Uterus (tissue), 3 donors: ENCODE measurements at regions not wholly inside any gene's neighbourhood (a gene's known extent, or its start where the extent isn't known, plus 50 kb on each side); places are given as distances from the start of the nearest gene placed in this dataset.

Experiments used
- DNase-seq, 2 donors: peaks; one replicate each; pipeline ENCODE4 v3.0.0-alpha.2; 2019 to 2020
- H3K27ac ChIP-seq, 2 donors: fragments of 200-600 bp; sonication (generic); 1 replicate in 1 of 2; 2 replicates in 1 of 2; pipeline ENCODE4 v1.5.1; 2016 to 2018
- H3K27me3 ChIP-seq, 2 donors: fragments of 200-600 bp; sonication (generic); one replicate each; pipeline ENCODE4 v1.5.1; 2018 to 2019; ENCODE audit warnings: control low read depth in 1 of 2
- H3K36me3 ChIP-seq, 2 donors: fragments of 200-600 bp; sonication (generic); one replicate each; pipeline ENCODE4 v1.5.1; 2019; ENCODE audit warnings: control low read depth in 1 of 2
- H3K4me1 ChIP-seq, 2 donors: fragments of 200-600 bp; sonication (generic); one replicate each; pipeline ENCODE4 v1.5.1; 2018 to 2019; ENCODE audit warnings: control low read depth in 1 of 2
- H3K4me3 ChIP-seq, 2 donors: fragments of 200-600 bp; sonication (generic); 1 replicate in 1 of 2; 2 replicates in 1 of 2; pipeline ENCODE4 v1.5.1; 2018 to 2019; ENCODE audit warnings: mild to moderate bottlenecking in 1 of 2
- H3K9me3 ChIP-seq, 2 donors: fragments of 200-600 bp; sonication (generic); one replicate each; pipeline ENCODE4 v1.5.1; 2019; ENCODE audit warnings: control low read depth in 1 of 2
- CTCF ChIP-seq, 4 experiments: fragments of 200-600 bp in 2 of 4; fragments of 450-650 bp in 2 of 4; sonication (generic) in 2 of 4; IDR thresholded peaks; one replicate each; pipeline ENCODE4 v1.5.1; 2016 to 2019; ENCODE audit warnings: antibody characterized with exemption in 4 of 4, mild to moderate bottlenecking in 2 of 4, moderate library complexity in 1 of 4
- POLR2A ChIP-seq, 2 donors: fragments of 450-650 bp; IDR thresholded peaks; one replicate each; pipeline ENCODE4 v1.6.1; 2016; ENCODE audit warnings: antibody characterized with exemption in 2 of 2, mild to moderate bottlenecking in 1 of 2, moderate library complexity in 1 of 2
- intact Hi-C: fragments of 100-400 bp; cut with DNase I; formaldehyde crosslinking; loops from one replicate; pipeline ENCODE4 v1.15.1; 2023; ENCODE audit warnings: low total_unique reads
- donor health status: DM: yes; HTN: yes; CAD: no.

- intact Hi-C loops: no loop called here
- H3K27me3 ChIP-seq: no peaks in the 10 kb centered on the region
- no peak for DNase-seq
- H3K9me3 ChIP-seq: no peaks in the 10 kb centered on the region
- no peak for TF ChIP-seq POLR2A (IDR thresholded peaks at IDR 0.05)
- no peak for TF ChIP-seq CTCF (IDR thresholded peaks at IDR 0.05)
- H3K27ac ChIP-seq: no peak overlapping the region
- H3K4me1 ChIP-seq: no peaks in the 10 kb centered on the region
- H3K4me3 ChIP-seq: no peak overlapping the region
- no peaks in the 10 kb centered on the region for H3K36me3 ChIP-seq
Observed at GRCh38 chr22:48504519-48505140, 1323.0 kb downstream of the BRD1 start.

- TF ChIP-seq CTCF (IDR thresholded peaks at IDR 0.05) (no peak), POLR2A (IDR thresholded peaks at IDR 0.05) (no peak)
- no peak for DNase-seq
- no peaks in the 10 kb centered on the region for H3K27me3 ChIP-seq
- intact Hi-C loops: no loop called here
- H3K9me3 ChIP-seq: no peaks in the 10 kb centered on the region
- no peaks in the 10 kb centered on the region for H3K36me3 ChIP-seq
- H3K4me1 ChIP-seq: no peaks in the 10 kb centered on the region
- H3K27ac ChIP-seq: no peak overlapping the region
- no peak overlapping the region for H3K4me3 ChIP-seq
Observed at GRCh38 chr22:48503876-48504275, 1323.8 kb downstream of the BRD1 start.

GRCh38 chr22:48503035-48503625, 1324.5 kb downstream of the BRD1 start:
- H3K4me1 ChIP-seq: no peaks in the 10 kb centered on the region
- H3K36me3 ChIP-seq: no peaks in the 10 kb centered on the region
- no peak for DNase-seq
- TF ChIP-seq CTCF (IDR thresholded peaks at IDR 0.05): no peak
- TF ChIP-seq POLR2A (IDR thresholded peaks at IDR 0.05): no peak
- H3K4me3 ChIP-seq: no peak overlapping the region
- H3K27ac ChIP-seq: no peak overlapping the region
- intact Hi-C loops: no loop called here
- H3K27me3 ChIP-seq: no peaks in the 10 kb centered on the region
- no peaks in the 10 kb centered on the region for H3K9me3 ChIP-seq

- Histone ChIP-seq H3K4me1 (no peaks in the 10 kb centered on the region), H3K27me3 (no peaks in the 10 kb centered on the region), H3K36me3 (no peaks in the 10 kb centered on the region), H3K4me3 (no peak overlapping the region), H3K27ac (no peak overlapping the region), H3K9me3 (no peaks in the 10 kb centered on the region)
- DNase-seq: no peak
- intact Hi-C loops: no loop called here
- TF ChIP-seq CTCF (IDR thresholded peaks at IDR 0.05) (no peak), POLR2A (IDR thresholded peaks at IDR 0.05) (no peak)
Observed at GRCh38 chr22:48501231-48501750, 1326.4 kb downstream of the BRD1 start.

- Histone ChIP-seq H3K4me1 (no peaks in the 10 kb centered on the region), H3K27me3 (no peaks in the 10 kb centered on the region), H3K36me3 (no peaks in the 10 kb centered on the region), H3K27ac (no peak overlapping the region), H3K4me3 (no peak overlapping the region), H3K9me3 (no peaks in the 10 kb centered on the region)
- no peak for TF ChIP-seq POLR2A (IDR thresholded peaks at IDR 0.05)
- TF ChIP-seq CTCF (IDR thresholded peaks at IDR 0.05): no peak
- no peak for DNase-seq
- intact Hi-C loops: no loop called here
Observed at GRCh38 chr22:48500471-48501230, 1327.0 kb downstream of the BRD1 start.
